ENCODE measurements at regions not wholly inside any gene's neighbourhood (a gene's known extent, or its start where the extent isn't known, plus 50 kb on each side); places are given as distances from the start of the nearest gene placed in this dataset.

DNA sequence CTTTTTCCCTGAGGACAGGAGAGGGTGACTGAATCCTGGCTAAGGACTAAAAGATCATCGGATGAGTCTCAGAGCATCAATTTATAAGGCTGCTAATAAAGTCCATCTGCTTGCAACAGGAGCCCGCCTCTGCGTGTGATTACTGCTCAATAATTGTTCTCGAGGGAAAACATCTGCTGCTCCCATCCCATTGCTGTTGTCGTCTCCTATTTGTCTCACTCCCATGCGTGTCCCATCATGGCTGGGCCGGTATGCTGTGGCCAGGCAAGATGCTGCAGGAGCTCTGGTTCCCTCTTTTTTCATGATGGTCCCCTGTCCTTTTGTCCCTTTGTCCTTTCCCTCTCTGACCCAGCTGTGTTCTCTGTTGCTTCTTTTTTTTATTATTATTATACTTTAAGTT, 121.2 kb downstream of the SPATA19 start (continued):
- TF ChIP-seq, protein P1, sequence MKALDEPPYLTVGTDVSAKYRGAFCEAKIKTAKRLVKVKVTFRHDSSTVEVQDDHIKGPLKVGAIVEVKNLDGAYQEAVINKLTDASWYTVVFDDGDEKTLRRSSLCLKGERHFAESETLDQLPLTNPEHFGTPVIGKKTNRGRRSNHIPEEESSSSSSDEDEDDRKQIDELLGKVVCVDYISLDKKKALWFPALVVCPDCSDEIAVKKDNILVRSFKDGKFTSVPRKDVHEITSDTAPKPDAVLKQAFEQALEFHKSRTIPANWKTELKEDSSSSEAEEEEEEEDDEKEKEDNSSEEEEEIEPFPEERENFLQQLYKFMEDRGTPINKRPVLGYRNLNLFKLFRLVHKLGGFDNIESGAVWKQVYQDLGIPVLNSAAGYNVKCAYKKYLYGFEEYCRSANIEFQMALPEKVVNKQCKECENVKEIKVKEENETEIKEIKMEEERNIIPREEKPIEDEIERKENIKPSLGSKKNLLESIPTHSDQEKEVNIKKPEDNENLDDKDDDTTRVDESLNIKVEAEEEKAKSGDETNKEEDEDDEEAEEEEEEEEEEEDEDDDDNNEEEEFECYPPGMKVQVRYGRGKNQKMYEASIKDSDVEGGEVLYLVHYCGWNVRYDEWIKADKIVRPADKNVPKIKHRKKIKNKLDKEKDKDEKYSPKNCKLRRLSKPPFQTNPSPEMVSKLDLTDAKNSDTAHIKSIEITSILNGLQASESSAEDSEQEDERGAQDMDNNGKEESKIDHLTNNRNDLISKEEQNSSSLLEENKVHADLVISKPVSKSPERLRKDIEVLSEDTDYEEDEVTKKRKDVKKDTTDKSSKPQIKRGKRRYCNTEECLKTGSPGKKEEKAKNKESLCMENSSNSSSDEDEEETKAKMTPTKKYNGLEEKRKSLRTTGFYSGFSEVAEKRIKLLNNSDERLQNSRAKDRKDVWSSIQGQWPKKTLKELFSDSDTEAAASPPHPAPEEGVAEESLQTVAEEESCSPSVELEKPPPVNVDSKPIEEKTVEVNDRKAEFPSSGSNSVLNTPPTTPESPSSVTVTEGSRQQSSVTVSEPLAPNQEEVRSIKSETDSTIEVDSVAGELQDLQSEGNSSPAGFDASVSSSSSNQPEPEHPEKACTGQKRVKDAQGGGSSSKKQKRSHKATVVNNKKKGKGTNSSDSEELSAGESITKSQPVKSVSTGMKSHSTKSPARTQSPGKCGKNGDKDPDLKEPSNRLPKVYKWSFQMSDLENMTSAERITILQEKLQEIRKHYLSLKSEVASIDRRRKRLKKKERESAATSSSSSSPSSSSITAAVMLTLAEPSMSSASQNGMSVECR (CRISPR knock-in tag; IDR thresholded peaks at IDR 0.05; ENCODE audit: borderline replicate concordance), result no peak
- TF ChIP-seq ZNF121 (CRISPR knock-in tag; IDR thresholded peaks at IDR 0.05), result no peak
- TF ChIP-seq OVOL2 (CRISPR knock-in tag; IDR thresholded peaks at IDR 0.05; ENCODE audit: borderline replicate concordance), result no peak
- TF ChIP-seq, protein P2, sequence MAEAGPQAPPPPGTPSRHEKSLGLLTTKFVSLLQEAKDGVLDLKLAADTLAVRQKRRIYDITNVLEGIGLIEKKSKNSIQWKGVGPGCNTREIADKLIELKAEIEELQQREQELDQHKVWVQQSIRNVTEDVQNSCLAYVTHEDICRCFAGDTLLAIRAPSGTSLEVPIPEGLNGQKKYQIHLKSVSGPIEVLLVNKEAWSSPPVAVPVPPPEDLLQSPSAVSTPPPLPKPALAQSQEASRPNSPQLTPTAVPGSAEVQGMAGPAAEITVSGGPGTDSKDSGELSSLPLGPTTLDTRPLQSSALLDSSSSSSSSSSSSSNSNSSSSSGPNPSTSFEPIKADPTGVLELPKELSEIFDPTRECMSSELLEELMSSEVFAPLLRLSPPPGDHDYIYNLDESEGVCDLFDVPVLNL (CRISPR knock-in tag; IDR thresholded peaks at IDR 0.05; ENCODE audit: borderline replicate concordance, low read depth), result no peak
- no peak for TF ChIP-seq HMGXB4 (CRISPR knock-in tag; IDR thresholded peaks at IDR 0.05)
- TF ChIP-seq, protein P3, sequence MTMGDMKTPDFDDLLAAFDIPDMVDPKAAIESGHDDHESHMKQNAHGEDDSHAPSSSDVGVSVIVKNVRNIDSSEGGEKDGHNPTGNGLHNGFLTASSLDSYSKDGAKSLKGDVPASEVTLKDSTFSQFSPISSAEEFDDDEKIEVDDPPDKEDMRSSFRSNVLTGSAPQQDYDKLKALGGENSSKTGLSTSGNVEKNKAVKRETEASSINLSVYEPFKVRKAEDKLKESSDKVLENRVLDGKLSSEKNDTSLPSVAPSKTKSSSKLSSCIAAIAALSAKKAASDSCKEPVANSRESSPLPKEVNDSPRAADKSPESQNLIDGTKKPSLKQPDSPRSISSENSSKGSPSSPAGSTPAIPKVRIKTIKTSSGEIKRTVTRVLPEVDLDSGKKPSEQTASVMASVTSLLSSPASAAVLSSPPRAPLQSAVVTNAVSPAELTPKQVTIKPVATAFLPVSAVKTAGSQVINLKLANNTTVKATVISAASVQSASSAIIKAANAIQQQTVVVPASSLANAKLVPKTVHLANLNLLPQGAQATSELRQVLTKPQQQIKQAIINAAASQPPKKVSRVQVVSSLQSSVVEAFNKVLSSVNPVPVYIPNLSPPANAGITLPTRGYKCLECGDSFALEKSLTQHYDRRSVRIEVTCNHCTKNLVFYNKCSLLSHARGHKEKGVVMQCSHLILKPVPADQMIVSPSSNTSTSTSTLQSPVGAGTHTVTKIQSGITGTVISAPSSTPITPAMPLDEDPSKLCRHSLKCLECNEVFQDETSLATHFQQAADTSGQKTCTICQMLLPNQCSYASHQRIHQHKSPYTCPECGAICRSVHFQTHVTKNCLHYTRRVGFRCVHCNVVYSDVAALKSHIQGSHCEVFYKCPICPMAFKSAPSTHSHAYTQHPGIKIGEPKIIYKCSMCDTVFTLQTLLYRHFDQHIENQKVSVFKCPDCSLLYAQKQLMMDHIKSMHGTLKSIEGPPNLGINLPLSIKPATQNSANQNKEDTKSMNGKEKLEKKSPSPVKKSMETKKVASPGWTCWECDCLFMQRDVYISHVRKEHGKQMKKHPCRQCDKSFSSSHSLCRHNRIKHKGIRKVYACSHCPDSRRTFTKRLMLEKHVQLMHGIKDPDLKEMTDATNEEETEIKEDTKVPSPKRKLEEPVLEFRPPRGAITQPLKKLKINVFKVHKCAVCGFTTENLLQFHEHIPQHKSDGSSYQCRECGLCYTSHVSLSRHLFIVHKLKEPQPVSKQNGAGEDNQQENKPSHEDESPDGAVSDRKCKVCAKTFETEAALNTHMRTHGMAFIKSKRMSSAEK (CRISPR knock-in tag; IDR thresholded peaks at IDR 0.05; ENCODE audit: borderline replicate concordance), result no peak

DNA sequence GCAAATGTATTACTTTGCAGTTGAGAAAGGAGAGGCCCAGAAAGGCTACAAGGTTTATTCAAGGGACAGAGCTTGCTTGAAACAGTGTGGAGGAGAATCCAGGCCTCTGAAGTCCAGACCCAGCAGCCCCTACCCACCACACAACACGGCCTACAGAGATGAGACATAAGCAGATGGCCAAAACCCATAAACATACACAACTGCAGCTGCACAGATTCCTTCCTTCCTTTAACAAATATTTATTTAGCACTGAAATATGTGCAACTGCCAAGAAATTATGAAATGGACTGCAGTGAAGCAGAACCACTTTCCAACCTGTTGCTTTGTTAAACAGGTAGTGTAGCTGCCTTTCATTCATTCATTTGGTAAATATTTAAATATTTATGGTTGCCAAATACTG, 122.3 kb downstream of the SPATA19 start:
- H3K9me3 Mint-ChIP-seq, result peaks cover 4% of the 10 kb centered on the region
- no peaks in the 10 kb centered on the region for H3K36me3 Mint-ChIP-seq
- no peak overlapping the region for H3K4me3 Mint-ChIP-seq
- TF ChIP-seq ATF1 (CRISPR knock-in tag; IDR thresholded peaks at IDR 0.05), result no peak
- no peak for TF ChIP-seq ZNF121 (CRISPR knock-in tag; IDR thresholded peaks at IDR 0.05)
- TF ChIP-seq ZNF317 (CRISPR knock-in tag; IDR thresholded peaks at IDR 0.05; ENCODE audit: borderline replicate concordance, low read depth), result no peak
- no peak for TF ChIP-seq OVOL2 (CRISPR knock-in tag; IDR thresholded peaks at IDR 0.05; ENCODE audit: borderline replicate concordance)
- TF ChIP-seq, protein P4, sequence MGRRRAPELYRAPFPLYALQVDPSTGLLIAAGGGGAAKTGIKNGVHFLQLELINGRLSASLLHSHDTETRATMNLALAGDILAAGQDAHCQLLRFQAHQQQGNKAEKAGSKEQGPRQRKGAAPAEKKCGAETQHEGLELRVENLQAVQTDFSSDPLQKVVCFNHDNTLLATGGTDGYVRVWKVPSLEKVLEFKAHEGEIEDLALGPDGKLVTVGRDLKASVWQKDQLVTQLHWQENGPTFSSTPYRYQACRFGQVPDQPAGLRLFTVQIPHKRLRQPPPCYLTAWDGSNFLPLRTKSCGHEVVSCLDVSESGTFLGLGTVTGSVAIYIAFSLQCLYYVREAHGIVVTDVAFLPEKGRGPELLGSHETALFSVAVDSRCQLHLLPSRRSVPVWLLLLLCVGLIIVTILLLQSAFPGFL (CRISPR knock-in tag; IDR thresholded peaks at IDR 0.05; ENCODE audit: borderline replicate concordance), result no peak
- no peak for TF ChIP-seq FOXJ3 (CRISPR knock-in tag; IDR thresholded peaks at IDR 0.05; ENCODE audit: borderline replicate concordance)
- no peak for TF ChIP-seq ZBTB43 (CRISPR knock-in tag; IDR thresholded peaks at IDR 0.05)
- no peak for TF ChIP-seq NR1H2 (CRISPR knock-in tag; IDR thresholded peaks at IDR 0.05)
- ATAC-seq, result no peak
- POLR2A ChIA-PET, result no interaction called here
- CTCF ChIA-PET, result no interaction called here
- no peak overlapping the region for H3K27ac Mint-ChIP-seq
- DNase-seq (ENCODE audit: low spot score), result no peak
- no peaks in the 10 kb centered on the region; the same call in 1 of the 2 replicates for H3K27me3 Mint-ChIP-seq (ENCODE audit: low read depth)
- H3K4me1 Mint-ChIP-seq, result no peaks in the 10 kb centered on the region
